H1 (cell line): ENCODE measurements at regions not wholly inside any gene's neighbourhood (a gene's known extent, or its start where the extent isn't known, plus 50 kb on each side); places are given as distances from the start of the nearest gene placed in this dataset.

Experiments used
- CTCF ChIA-PET: fragments of 300-600 bp; sonication (Branson Sonifier 250); formaldehyde crosslinking; loops from one replicate; lab custom pipeline; 2021; ENCODE audit not compliant: partially characterized antibody; lab: Charles Lee
- POLR2A ChIA-PET: fragments of 300-600 bp; sonication (Branson Sonifier 250); formaldehyde crosslinking; loops from one replicate; lab custom pipeline; 2021; ENCODE audit warnings: inconsistent platforms; ENCODE audit not compliant: partially characterized antibody; lab: Charles Lee
- DNase-seq, 2 experiments: peaks; one replicate each; pipeline versions ENCODE4 v3.0.0 to v3.0.0-alpha.2; 2010 to 2022; ENCODE audit warnings: low spot score in 2 of 2, low read depth in 1 of 2, mixed read lengths in 1 of 2
- FAIRE-seq: peaks from 2 replicates; lab custom pipeline; 2011; peaks lifted over from hg19 to GRCh38; lab: Jason Lieb, UNC
- H2AFZ ChIP-seq: 2 replicates; pipeline ENCODE4 v1.8.1; 2012; ENCODE audit warnings: low read length, inconsistent platforms
- H2AK5ac ChIP-seq: 2 replicates; pipeline ENCODE4 v1.6.1; 2013; ENCODE audit warnings: low read depth, low read length
- H2BK120ac ChIP-seq: replicated peaks from 2 replicates; pipeline ENCODE3; 2013; ENCODE audit warnings: low read depth, low read length, inconsistent platforms
- H2BK12ac ChIP-seq: 2 replicates; pipeline ENCODE4 v1.6.1; 2013; ENCODE audit warnings: low read depth, low read length
- H2BK15ac ChIP-seq: 2 replicates; pipeline ENCODE4 v1.6.1; 2013; ENCODE audit warnings: low read length
- H2BK20ac ChIP-seq: 2 replicates; pipeline ENCODE4 v1.6.1; 2013; ENCODE audit warnings: low read length
- H2BK5ac ChIP-seq: 2 replicates; pipeline ENCODE4 v1.6.1; 2013; ENCODE audit warnings: low read depth, low read length
- H3K14ac ChIP-seq: 2 replicates; pipeline ENCODE4 v1.6.1; 2013; ENCODE audit warnings: inconsistent platforms; ENCODE audit not compliant: insufficient read length
- H3K18ac ChIP-seq: 2 replicates; pipeline ENCODE4 v1.6.1; 2013; ENCODE audit warnings: low read length; ENCODE audit errors: extremely low read depth
- H3K23ac ChIP-seq: 2 replicates; pipeline ENCODE4 v1.6.1; 2013; ENCODE audit warnings: inconsistent platforms; ENCODE audit not compliant: insufficient read length
- H3K23me2 ChIP-seq: 2 replicates; pipeline ENCODE4 v1.6.1; 2013; ENCODE audit warnings: low read depth, low read length
- H3K27ac ChIP-seq: 2 replicates; pipeline ENCODE4 v1.6.1; 2011; ENCODE audit warnings: low read depth, low read length, inconsistent platforms
- H3K27me3 ChIP-seq, 4 experiments: replicated peaks in 1 of 4; 1 replicate in 1 of 4; 2 replicates in 3 of 4; pipeline versions ENCODE4 v1.6.1 to v1.8.1; 2011 to 2013; ENCODE audit warnings: low read length in 3 of 4, mild to moderate bottlenecking in 3 of 4, inconsistent platforms in 2 of 4, mixed read lengths in 2 of 4, moderate library complexity in 1 of 4; ENCODE audit not compliant: control insufficient read depth in 3 of 4, insufficient read depth in 3 of 4; ENCODE audit errors: extremely low read depth in 1 of 4
- H3K36me3 ChIP-seq, 4 experiments: 2 replicates each; pipeline versions ENCODE4 v1.6.1 to v1.8.1; 2011 to 2013; ENCODE audit warnings: mild to moderate bottlenecking in 4 of 4, low read length in 3 of 4, moderate library complexity in 2 of 4, control low read depth in 1 of 4, inconsistent platforms in 1 of 4; ENCODE audit not compliant: insufficient read depth in 4 of 4, control insufficient read depth in 2 of 4
- H3K4ac ChIP-seq: replicated peaks from 2 replicates; pipeline ENCODE3; 2013; ENCODE audit warnings: low read length, low read depth, mixed read lengths, inconsistent platforms; ENCODE audit not compliant: insufficient read length
- H3K4me1 ChIP-seq, 4 experiments: replicated peaks in 1 of 4; 1 replicate in 1 of 4; 2 replicates in 3 of 4; pipeline versions ENCODE4 v1.6.1 to v1.8.1; 2011 to 2013; ENCODE audit warnings: low read length in 3 of 4, inconsistent platforms in 2 of 4, mixed read lengths in 1 of 4; ENCODE audit not compliant: insufficient read depth in 4 of 4, control insufficient read depth in 3 of 4
- H3K4me2 ChIP-seq, 2 experiments: 2 replicates each; pipeline versions ENCODE4 v1.6.1 to v1.8.1; 2011 to 2013; ENCODE audit warnings: low read depth in 2 of 2, low read length in 2 of 2, control low read depth in 1 of 2, inconsistent platforms in 1 of 2, mild to moderate bottlenecking in 1 of 2; ENCODE audit not compliant: insufficient read depth in 1 of 2
- H3K4me3 ChIP-seq, 4 experiments: fragments of 200-600, 300-600 bp in 1 of 4; sonication (generic), shearing (Covaris generic), sonication (Bioruptor Twin) in 1 of 4; 2 replicates each; pipeline versions ENCODE4 v1.5.1 to v1.8.1; 2011 to 2016; ENCODE audit warnings: low read length in 4 of 4, low read depth in 3 of 4, control low read depth in 2 of 4, inconsistent platforms in 2 of 4, mild to moderate bottlenecking in 2 of 4, mixed read lengths in 1 of 4, moderate library complexity in 1 of 4; ENCODE audit not compliant: insufficient read depth in 2 of 4; ENCODE audit errors: extremely low read depth in 1 of 4
- H3K56ac ChIP-seq: replicated peaks from 2 replicates; pipeline ENCODE3; 2013; ENCODE audit warnings: low read depth, mild to moderate bottlenecking, mixed read lengths, low read length, inconsistent platforms; ENCODE audit not compliant: insufficient read length
- H3K79me1 ChIP-seq: 2 replicates; pipeline ENCODE4 v1.6.1; 2013; ENCODE audit warnings: low read depth, low read length, control low read depth
- H3K79me2 ChIP-seq, 2 experiments: 2 replicates each; pipeline versions ENCODE4 v1.6.1 to v1.8.1; 2012 to 2013; ENCODE audit warnings: low read length in 2 of 2, mild to moderate bottlenecking in 2 of 2, inconsistent platforms in 1 of 2; ENCODE audit not compliant: insufficient read depth in 2 of 2, control insufficient read depth in 1 of 2
- H3K9ac ChIP-seq, 4 experiments: replicated peaks in 1 of 4; 1 replicate in 1 of 4; 2 replicates in 3 of 4; pipeline versions ENCODE4 v1.6.1 to v1.8.1; 2011 to 2013; ENCODE audit warnings: low read depth in 3 of 4, low read length in 3 of 4, control low read depth in 2 of 4, mild to moderate bottlenecking in 2 of 4, moderate library complexity in 2 of 4, inconsistent platforms in 1 of 4; ENCODE audit errors: extremely low read depth in 1 of 4
- H3K9me3 ChIP-seq, 2 experiments: 2 replicates each; pipeline versions ENCODE4 v1.6.1 to v1.8.1; 2012 to 2013; ENCODE audit warnings: mild to moderate bottlenecking in 2 of 2, moderate library complexity in 2 of 2, control low read depth in 1 of 2, inconsistent platforms in 1 of 2, low read depth in 1 of 2, low read length in 1 of 2, mixed read lengths in 1 of 2; ENCODE audit not compliant: insufficient read depth in 2 of 2
- H4K20me1 ChIP-seq, 2 experiments: replicated peaks in 1 of 2; 2 replicates each; pipeline versions ENCODE3 to v1.8.1; 2011 to 2013; ENCODE audit warnings: inconsistent platforms in 2 of 2, low read length in 2 of 2, mild to moderate bottlenecking in 1 of 2; ENCODE audit not compliant: insufficient read depth in 2 of 2, control insufficient read depth in 1 of 2
- H4K5ac ChIP-seq: 2 replicates; pipeline ENCODE4 v1.6.1; 2013; ENCODE audit warnings: low read length, low read depth, mixed read lengths, inconsistent platforms; ENCODE audit not compliant: insufficient read length
- H4K8ac ChIP-seq: 2 replicates; pipeline ENCODE4 v1.8.0; 2013; ENCODE audit warnings: mild to moderate bottlenecking, moderate library complexity, low read length, inconsistent platforms; ENCODE audit not compliant: insufficient read depth; ENCODE audit errors: extremely low read depth
- H4K91ac ChIP-seq: replicated peaks from 2 replicates; pipeline ENCODE3; 2013; ENCODE audit warnings: low read length, mixed read lengths, inconsistent platforms; ENCODE audit not compliant: insufficient read length
- HDAC2 ChIP-seq, 2 experiments: fragments of 300-600 bp in 1 of 2; sonication (generic) in 1 of 2; IDR thresholded peaks; 2 replicates each; pipeline ENCODE4 v1.6.1; 2011 to 2012; ENCODE audit warnings: low read depth in 2 of 2, low read length in 2 of 2, mild to moderate bottlenecking in 2 of 2, moderate library complexity in 2 of 2, borderline replicate concordance in 1 of 2, inconsistent platforms in 1 of 2
- SP1 ChIP-seq: IDR thresholded peaks from 2 replicates; pipeline ENCODE4 v1.6.1; 2011; ENCODE audit warnings: low read depth, low read length
- TAF7 ChIP-seq: optimal IDR thresholded peaks from 2 replicates; pipeline ENCODE3; 2011; ENCODE audit warnings: low read depth, mild to moderate bottlenecking, inconsistent platforms, low read length, moderate library complexity, borderline replicate concordance
- WGBS, 2 experiments: shearing (Covaris generic) in 1 of 2; methylation state at CpG; one replicate each; pipeline versions ENCODE4 v1.1.6 to v1.1.7; 2013 to 2015; ENCODE audit warnings: low lambda C conversion rate in 2 of 2, mixed read lengths in 2 of 2, inconsistent platforms in 1 of 2, low coverage in 1 of 2, missing lambda C conversion rate in 1 of 2; ENCODE audit not compliant: insufficient replicate concordance in 2 of 2, insufficient coverage in 1 of 2, insufficient read length in 1 of 2; ENCODE audit errors: extremely low coverage in 1 of 2, missing lambda C conversion rate in 1 of 2; 5-methylcytosine and 5-hydroxymethylcytosine counted together

DNA sequence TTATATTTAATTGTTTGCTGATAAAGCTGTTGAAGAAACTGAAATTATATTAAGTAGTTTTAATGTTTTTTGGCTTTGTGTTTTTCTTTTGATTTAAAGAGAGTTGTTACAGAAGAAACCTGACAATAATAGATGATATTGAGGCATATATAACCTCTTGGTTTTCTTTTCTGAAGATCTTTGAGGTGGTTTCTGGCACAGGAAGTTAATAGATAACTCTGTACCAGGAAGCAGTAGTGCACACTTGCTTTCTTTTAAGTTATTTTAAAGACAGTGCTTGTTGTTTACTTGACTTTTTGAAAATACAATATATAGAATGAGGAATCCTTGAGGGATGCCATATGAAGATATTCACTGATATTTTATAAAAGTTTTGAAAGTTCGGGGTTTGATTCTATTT, 209.0 kb upstream of the FBXO33 start:
- ChIA-PET CTCF (no interaction called here), POLR2A (no interaction called here)
- no peak for DNase-seq
- FAIRE-seq = no peak
- TF ChIP-seq HDAC2 (IDR thresholded peaks at IDR 0.05; ENCODE audit: borderline replicate concordance in 1 of 2, low read depth in 2 of 2, low read length in 2 of 2) (no peak), TAF7 (no peak), SP1 (no peak)
- Histone ChIP-seq H3K4me1 (no peaks in the 10 kb centered on the region), H2BK15ac (no peak overlapping the region), H2AK5ac (no peak overlapping the region), H3K18ac (no peak overlapping the region), H3K23me2 (no peaks in the 10 kb centered on the region), H3K14ac (no peak overlapping the region), H4K8ac (no peak overlapping the region), H2BK5ac (no peak overlapping the region), H4K91ac (no peak overlapping the region), H2BK12ac (no peak overlapping the region), H3K4me2 (no peak overlapping the region), H3K27me3 (no peaks in the 10 kb centered on the region), H2BK120ac (no peak overlapping the region), H3K9ac (no peak overlapping the region), H3K79me1 (no peaks in the 10 kb centered on the region), H3K56ac (no peak overlapping the region), H3K9me3 (peaks cover 0 to 9% of the 10 kb centered on the region in 2 experiments; a peak in 1 of 4 replicates), H2AFZ (no peak overlapping the region), H3K27ac (no peak overlapping the region), H3K79me2 (no peaks in the 10 kb centered on the region), H3K36me3 (no peaks in the 10 kb centered on the region), H3K4me3 (no peak overlapping the region), H3K4ac (no peak overlapping the region), H2BK20ac (no peak overlapping the region), H4K20me1 (no peaks in the 10 kb centered on the region), H3K23ac (no peak overlapping the region), H4K5ac (no peak overlapping the region)
- WGBS, 2 experiments = 91% methylated on average over 1 of the region's 1 CpG; no CpG with 5 or more reads in 1 of the 2 experiments
